22Rv1 (cell line): ENCODE measurements at regions not wholly inside any gene's neighbourhood (a gene's known extent, or its start where the extent isn't known, plus 50 kb on each side); places are given as distances from the start of the nearest gene placed in this dataset.

Source experiments
- H3K27ac ChIP-seq: fragments of 450-650 bp; 2 replicates; pipeline ENCODE4 v1.5.1; 2017
- CTCF ChIP-seq: fragments of 450-650 bp; IDR thresholded peaks from 2 replicates; pipeline ENCODE4 v1.5.1; 2017; ENCODE audit warnings: mild to moderate bottlenecking
- ZFX ChIP-seq: fragments of 450-650 bp; IDR thresholded peaks from 2 replicates; pipeline ENCODE4 v1.6.1; 2017; ENCODE audit warnings: antibody characterized with exemption, borderline replicate concordance

- no peak for TF ChIP-seq CTCF
- TF ChIP-seq ZFX: no peak
- no peak overlapping the region for H3K27ac ChIP-seq
Observed at GRCh38 chr1:5662744-5663126, 329.5 kb downstream of the NPHP4 start.

GRCh38 chr1:5662086-5662743 is 330.0 kb downstream of the NPHP4 start:
- TF ChIP-seq CTCF (no peak), ZFX (no peak)
- no peak overlapping the region for H3K27ac ChIP-seq

- TF ChIP-seq ZFX (no peak), CTCF (no peak)
- no peak overlapping the region for H3K27ac ChIP-seq
Observed at GRCh38 chr1:5661196-5662085, 330.8 kb downstream of the NPHP4 start.

- TF ChIP-seq ZFX: no peak
- no peak overlapping the region for H3K27ac ChIP-seq
Observed at GRCh38 chr1:5660141-5660935, 331.9 kb downstream of the NPHP4 start.

GRCh38 chr1:5659606-5660005 is 332.6 kb downstream of the NPHP4 start:
- H3K27ac ChIP-seq: no peak overlapping the region
- TF ChIP-seq CTCF (no peak), ZFX (no peak)

- no peak overlapping the region for H3K27ac ChIP-seq
- TF ChIP-seq ZFX: no peak
- TF ChIP-seq CTCF: no peak
Observed at GRCh38 chr1:5658340-5659316, 333.6 kb downstream of the NPHP4 start.
